IMR-90 (cell line): ENCODE measurements at regions not wholly inside any gene's neighbourhood (a gene's known extent, or its start where the extent isn't known, plus 50 kb on each side); places are given as distances from the start of the nearest gene placed in this dataset.

ENCODE experiments used
- ATAC-seq: fragments of 200-7000 bp; cut with Tn5 transposase; 2 replicates; pipeline ENCODE4 v1.9.1; 2020; ENCODE audit warnings: low read depth, mild to moderate bottlenecking, moderate library complexity
- BruUV-seq: library from RNA; stranded (reverse); fragments of 400-500 nt; replicated peaks from 2 replicates; lab custom pipeline; 2021; lab: Mats Ljungman, UMichigan
- CTCF ChIA-PET: fragments of 300-600 bp; formaldehyde crosslinking; extraction: SDS; loops from one replicate; lab custom pipeline; 2021; ENCODE audit warnings: antibody characterized with exemption; lab: Yijun Ruan, JAX
- POLR2A ChIA-PET: fragments of 300-600 bp; sonication (Branson Sonifier 250); formaldehyde crosslinking; loops from one replicate; lab custom pipeline; 2022; ENCODE audit warnings: antibody characterized with exemption; ENCODE audit not compliant: unreplicated experiment; lab: Charles Lee
- DNase-seq: peaks from one replicate; pipeline ENCODE4 v3.0.0; 2013
- H2AFZ ChIP-seq: replicated peaks from 2 replicates; pipeline ENCODE3; 2013; ENCODE audit warnings: low read length, mild to moderate bottlenecking; ENCODE audit not compliant: poor library complexity
- H2AK5ac ChIP-seq: 2 replicates; pipeline ENCODE4 v1.6.1; 2013; ENCODE audit warnings: low read depth, low read length, inconsistent platforms
- H2AK9ac ChIP-seq: replicated peaks from 2 replicates; pipeline ENCODE3; 2013; ENCODE audit warnings: mild to moderate bottlenecking, low read depth, low read length, moderate library complexity; ENCODE audit not compliant: poor library complexity
- H2BK120ac ChIP-seq: 2 replicates; pipeline ENCODE4 v1.6.1; 2013; ENCODE audit warnings: low read depth, low read length, inconsistent platforms
- H2BK15ac ChIP-seq: 3 replicates; pipeline ENCODE4 v1.6.1; 2013; ENCODE audit warnings: low read depth, low read length, inconsistent platforms
- H2BK20ac ChIP-seq: 2 replicates; pipeline ENCODE4 v1.6.1; 2013; ENCODE audit warnings: low read depth, mild to moderate bottlenecking, inconsistent platforms, low read length, moderate library complexity
- H2BK5ac ChIP-seq: 2 replicates; pipeline ENCODE4 v1.6.1; 2013; ENCODE audit warnings: mild to moderate bottlenecking, low read depth, low read length, inconsistent platforms; ENCODE audit not compliant: poor library complexity, severe bottlenecking
- H3K14ac ChIP-seq: replicated peaks from 2 replicates; pipeline ENCODE4 v1.6.1; 2013; ENCODE audit warnings: low read depth, low read length, inconsistent platforms
- H3K18ac ChIP-seq: 2 replicates; pipeline ENCODE4 v1.6.1; 2013; ENCODE audit warnings: low read depth, low read length, control low read depth
- H3K23ac ChIP-seq: 2 replicates; pipeline ENCODE4 v1.6.1; 2013; ENCODE audit warnings: low read depth, low read length, inconsistent platforms
- H3K27ac ChIP-seq: 2 replicates; pipeline ENCODE4 v1.5.1; 2013; ENCODE audit warnings: mild to moderate bottlenecking, control low read depth, low read length; ENCODE audit not compliant: insufficient read depth
- H3K27me3 ChIP-seq: 2 replicates; pipeline ENCODE4 v1.6.1; 2013; ENCODE audit warnings: low read length; ENCODE audit not compliant: control insufficient read depth, insufficient read depth
- H3K36me3 ChIP-seq: 2 replicates; pipeline ENCODE4 v1.6.1; 2013; ENCODE audit warnings: low read length, mixed read lengths; ENCODE audit not compliant: control insufficient read depth, insufficient read depth
- H3K4ac ChIP-seq: 2 replicates; pipeline ENCODE4 v1.6.1; 2013; ENCODE audit warnings: low read depth, low read length, inconsistent platforms
- H3K4me1 ChIP-seq: 2 replicates; pipeline ENCODE4 v1.6.1; 2013; ENCODE audit warnings: low read length, mixed read lengths; ENCODE audit not compliant: control insufficient read depth, insufficient read depth
- H3K4me2 ChIP-seq: 2 replicates; pipeline ENCODE4 v1.6.1; 2013; ENCODE audit warnings: low read depth, mild to moderate bottlenecking, control low read depth, low read length, moderate library complexity
- H3K4me3 ChIP-seq: 2 replicates; pipeline ENCODE4 v1.5.1; 2013; ENCODE audit warnings: low read depth, mild to moderate bottlenecking, control low read depth, low read length, moderate library complexity; ENCODE audit not compliant: insufficient read depth
- H3K56ac ChIP-seq: 2 replicates; pipeline ENCODE4 v1.6.1; 2013; ENCODE audit warnings: low read length, inconsistent platforms; ENCODE audit not compliant: insufficient read depth; ENCODE audit errors: extremely low read depth
- H3K79me1 ChIP-seq, 2 experiments: 2 replicates each; pipeline ENCODE4 v1.6.1; 2013; ENCODE audit warnings: low read length in 2 of 2, inconsistent platforms in 1 of 2, low read depth in 1 of 2
- H3K9ac ChIP-seq: 2 replicates; pipeline ENCODE4 v1.6.1; 2013; ENCODE audit warnings: low read depth, low read length, control low read depth
- H3K9me1 ChIP-seq: 2 replicates; pipeline ENCODE4 v1.6.1; 2013; ENCODE audit warnings: low read length, inconsistent platforms; ENCODE audit not compliant: insufficient read depth
- H3K9me3 ChIP-seq: 2 replicates; pipeline ENCODE4 v1.6.1; 2013; ENCODE audit warnings: low read length; ENCODE audit not compliant: control insufficient read depth, insufficient read depth
- H4K20me1 ChIP-seq: 2 replicates; pipeline ENCODE4 v1.6.1; 2013; ENCODE audit warnings: low read length, inconsistent platforms; ENCODE audit not compliant: insufficient read depth
- H4K5ac ChIP-seq: 2 replicates; pipeline ENCODE4 v1.6.1; 2013; ENCODE audit warnings: mild to moderate bottlenecking, low read depth, low read length, control low read depth
- H4K8ac ChIP-seq, 2 experiments: 2 replicates each; pipeline ENCODE4 v1.6.1; 2013; ENCODE audit warnings: low read depth in 2 of 2, low read length in 2 of 2, control low read depth in 1 of 2, inconsistent platforms in 1 of 2
- H4K91ac ChIP-seq: 2 replicates; pipeline ENCODE4 v1.6.1; 2013; ENCODE audit warnings: low read depth, low read length, inconsistent platforms; ENCODE audit not compliant: insufficient read depth
- BHLHE40 ChIP-seq: fragments of 150-350 bp; IDR thresholded peaks from 2 replicates; pipeline ENCODE4 v1.6.1; 2016; ENCODE audit warnings: mild to moderate bottlenecking, low read depth, low read length
- CEBPB ChIP-seq: IDR thresholded peaks from 2 replicates; pipeline ENCODE4 v1.6.1; 2012; ENCODE audit warnings: low read depth, low read length, improper control_type of control experiment
- CHD1 ChIP-seq: IDR thresholded peaks from 2 replicates; pipeline ENCODE4 v1.6.1; 2012; ENCODE audit warnings: low read depth, low read length, improper control_type of control experiment
- FOS ChIP-seq: fragments of 150-350 bp; IDR thresholded peaks from 2 replicates; pipeline ENCODE4 v1.6.1; 2016; ENCODE audit warnings: low read depth, low read length
- MAFK ChIP-seq: IDR thresholded peaks from 2 replicates; pipeline ENCODE4 v1.6.1; 2012; ENCODE audit warnings: low read depth, low read length, improper control_type of control experiment
- MAZ ChIP-seq: IDR thresholded peaks from 2 replicates; pipeline ENCODE4 v1.6.1; 2012; ENCODE audit warnings: low read depth, mild to moderate bottlenecking, low read length, improper control_type of control experiment, moderate library complexity, borderline replicate concordance
- MXI1 ChIP-seq: IDR thresholded peaks from 2 replicates; pipeline ENCODE4 v1.6.1; 2012; ENCODE audit warnings: low read depth, mild to moderate bottlenecking, low read length, moderate library complexity, borderline replicate concordance
- POLR2A ChIP-seq: IDR thresholded peaks from 2 replicates; pipeline ENCODE4 v1.6.1; 2012; ENCODE audit warnings: mild to moderate bottlenecking, low read depth, low read length
- RAD21 ChIP-seq: IDR thresholded peaks from 2 replicates; pipeline ENCODE4 v1.6.1; 2012; ENCODE audit warnings: low read length, improper control_type of control experiment
- RCOR1 ChIP-seq: IDR thresholded peaks from 2 replicates; pipeline ENCODE4 v1.6.1; 2012; ENCODE audit warnings: mild to moderate bottlenecking, low read length, improper control_type of control experiment; ENCODE audit not compliant: insufficient replicate concordance
- RFX5 ChIP-seq: IDR thresholded peaks from 2 replicates; pipeline ENCODE4 v1.8.0; 2012; ENCODE audit warnings: low read depth, mild to moderate bottlenecking, low read length, moderate library complexity
- WGBS, 2 experiments: methylation state at CpG; one replicate each; pipeline versions ENCODE4 v1.1.5 to v1.1.7; 2013; ENCODE audit warnings: missing lambda C conversion rate in 2 of 2; ENCODE audit not compliant: insufficient read length in 1 of 2; ENCODE audit errors: extremely low coverage in 2 of 2; 5-methylcytosine and 5-hydroxymethylcytosine counted together
- dilution Hi-C: fragments of 300-500 bp; cut with HindIII; formaldehyde crosslinking; loops from one replicate; pipeline ENCODE4 v1.14.3; 2018; ENCODE audit warnings: low sequenced_read_pairs; ENCODE audit not compliant: unreplicated experiment
- in situ Hi-C: fragments of 300-500 bp; cut with MboI; formaldehyde crosslinking; loops from 3 replicates; pipeline ENCODE4 v1.14.3; 2019; ENCODE audit warnings: low sequenced_read_pairs, inconsistent platforms, mixed read lengths
- intact Hi-C: fragments of 100-400 bp; cut with micrococcal nuclease; formaldehyde crosslinking; loops from 2 replicates; pipeline ENCODE4 v1.10.0; 2022
- TF ChIP-seq, protein P1 (sequence below): conservative IDR thresholded peaks from 2 replicates; pipeline ENCODE4 v1.5.1; 2012; ENCODE audit warnings: mild to moderate bottlenecking, low read depth, low read length, improper control_type of control experiment
- TF ChIP-seq, protein P2 (sequence below): fragments of 150-350 bp; IDR thresholded peaks from 2 replicates; pipeline ENCODE4 v1.6.1; 2016; ENCODE audit warnings: low read depth, mild to moderate bottlenecking, low read length, moderate library complexity, borderline replicate concordance
- TF ChIP-seq, protein P3 (sequence below): fragments of 150-350 bp; IDR thresholded peaks from 2 replicates; pipeline ENCODE4 v1.6.1; 2017; ENCODE audit warnings: mild to moderate bottlenecking, antibody characterized with exemption, low read length, low read depth

DNA sequence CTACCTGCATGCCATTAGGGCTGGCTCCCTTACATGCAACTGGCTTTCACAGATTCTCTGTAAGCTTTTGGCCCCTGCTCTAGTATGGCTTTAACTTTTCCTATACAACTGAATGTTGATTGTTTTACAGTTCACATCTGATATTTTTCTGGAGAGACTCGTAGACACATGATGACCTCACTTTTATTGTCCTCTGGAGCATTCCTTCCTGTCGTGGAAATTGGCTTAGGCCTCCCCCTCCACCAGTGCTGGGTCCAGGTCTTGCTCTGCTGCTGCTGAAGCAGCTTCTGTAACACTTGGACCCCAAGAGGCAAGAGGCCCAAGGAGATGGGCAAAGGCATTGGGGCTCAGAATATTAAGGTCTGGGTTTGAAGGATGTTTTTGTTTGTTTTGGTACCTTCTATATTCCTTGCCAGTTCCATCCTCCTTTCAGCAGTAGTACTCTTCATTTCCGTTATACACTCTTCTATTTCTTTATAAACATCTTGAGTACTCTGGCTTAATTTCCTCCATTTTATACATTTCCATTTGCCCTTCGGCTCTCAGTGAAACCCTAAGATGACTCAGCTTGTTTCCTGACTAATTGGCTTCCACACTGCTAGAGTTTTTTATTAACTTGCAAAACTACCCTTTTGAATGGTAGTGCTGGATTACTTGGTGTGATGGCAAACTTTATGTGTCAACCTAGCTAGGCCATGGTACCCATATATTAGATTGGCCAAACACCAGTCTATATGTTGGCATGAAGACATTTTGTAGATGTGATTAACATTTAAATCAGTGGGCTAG lies 219.8 kb downstream of the CDCA7 start:
- BruUV-seq: no TSS peak
- no peak overlapping the region for H3K9ac ChIP-seq
- no peaks in the 10 kb centered on the region for H3K4me1 ChIP-seq
- in situ Hi-C loops (loop anchor here (25.0 kb wide), 1 partner anchor 763 kb away; the partner anchor contains the start of gene SP9), dilution Hi-C loops (no loop called here), intact Hi-C loops (loop anchor here (5.0 to 10.0 kb wide), 4 partner anchors 93 to 480 kb away; no protein-coding TSS in a partner anchor)
- no peak overlapping the region for H3K4me2 ChIP-seq
- POLR2A ChIA-PET: no interaction called here
- ATAC-seq (peak; percentile 42), DNase-seq (peak; percentile 52)
- H4K5ac ChIP-seq: no peak overlapping the region
- CTCF ChIA-PET: interaction anchor here (0.6 to 1.0 kb wide), 2 partner anchors 16 to 88 kb away, joined by 3 read pairs; no protein-coding TSS in a partner anchor
- no peak overlapping the region for H2AK5ac ChIP-seq
- H3K27me3 ChIP-seq: no peaks in the 10 kb centered on the region
- H4K91ac ChIP-seq: peak overlapping the region; percentile 41; the same call in 1 of the 2 replicates
- no peak overlapping the region for H3K27ac ChIP-seq
- H3K79me1 ChIP-seq: no peaks in the 10 kb centered on the region
- H3K23ac ChIP-seq: no peak overlapping the region
- H3K9me3 ChIP-seq: no peaks in the 10 kb centered on the region
- H4K20me1 ChIP-seq: no peaks in the 10 kb centered on the region
- H2BK120ac ChIP-seq: peak overlapping the region; percentile 15; the same call in 1 of the 2 replicates
- WGBS, 2 experiments: 83% methylated on average over 1 of the region's 4 CpGs; no CpG with 5 or more reads in 1 of the 2 experiments
- no peaks in the 10 kb centered on the region; the same call in 1 of the 2 replicates for H3K9me1 ChIP-seq
- 0 out of 2 replicates have a peak overlapping the region, but pooled peaks have one; percentile 11 for H3K18ac ChIP-seq
- no peaks in the 10 kb centered on the region for H3K36me3 ChIP-seq
- H2BK15ac ChIP-seq: no peak overlapping the region
- H2AFZ ChIP-seq: peak overlapping the region; percentile 62
- peak overlapping the region; percentile 38 for H2BK20ac ChIP-seq
- no peak overlapping the region for H2BK5ac ChIP-seq
- H4K8ac ChIP-seq: no peak overlapping the region
- H3K56ac ChIP-seq: no peak overlapping the region
- H3K4me3 ChIP-seq: no peak overlapping the region
- H3K14ac ChIP-seq: no peak overlapping the region
- H2AK9ac ChIP-seq: peak overlapping the region; percentile 17
- H3K4ac ChIP-seq: peak overlapping the region; percentile 51
- TF ChIP-seq MAFK: peak; percentile 12; the same call in 1 of the 2 replicates
- no peak for TF ChIP-seq RCOR1
- TF ChIP-seq CHD1: no peak
- no peak for TF ChIP-seq CEBPB
- TF ChIP-seq, protein P1, sequence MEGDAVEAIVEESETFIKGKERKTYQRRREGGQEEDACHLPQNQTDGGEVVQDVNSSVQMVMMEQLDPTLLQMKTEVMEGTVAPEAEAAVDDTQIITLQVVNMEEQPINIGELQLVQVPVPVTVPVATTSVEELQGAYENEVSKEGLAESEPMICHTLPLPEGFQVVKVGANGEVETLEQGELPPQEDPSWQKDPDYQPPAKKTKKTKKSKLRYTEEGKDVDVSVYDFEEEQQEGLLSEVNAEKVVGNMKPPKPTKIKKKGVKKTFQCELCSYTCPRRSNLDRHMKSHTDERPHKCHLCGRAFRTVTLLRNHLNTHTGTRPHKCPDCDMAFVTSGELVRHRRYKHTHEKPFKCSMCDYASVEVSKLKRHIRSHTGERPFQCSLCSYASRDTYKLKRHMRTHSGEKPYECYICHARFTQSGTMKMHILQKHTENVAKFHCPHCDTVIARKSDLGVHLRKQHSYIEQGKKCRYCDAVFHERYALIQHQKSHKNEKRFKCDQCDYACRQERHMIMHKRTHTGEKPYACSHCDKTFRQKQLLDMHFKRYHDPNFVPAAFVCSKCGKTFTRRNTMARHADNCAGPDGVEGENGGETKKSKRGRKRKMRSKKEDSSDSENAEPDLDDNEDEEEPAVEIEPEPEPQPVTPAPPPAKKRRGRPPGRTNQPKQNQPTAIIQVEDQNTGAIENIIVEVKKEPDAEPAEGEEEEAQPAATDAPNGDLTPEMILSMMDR: no peak
- no peak for TF ChIP-seq BHLHE40
- no peak for TF ChIP-seq RFX5
- no peak for TF ChIP-seq FOS
- TF ChIP-seq, protein P2, sequence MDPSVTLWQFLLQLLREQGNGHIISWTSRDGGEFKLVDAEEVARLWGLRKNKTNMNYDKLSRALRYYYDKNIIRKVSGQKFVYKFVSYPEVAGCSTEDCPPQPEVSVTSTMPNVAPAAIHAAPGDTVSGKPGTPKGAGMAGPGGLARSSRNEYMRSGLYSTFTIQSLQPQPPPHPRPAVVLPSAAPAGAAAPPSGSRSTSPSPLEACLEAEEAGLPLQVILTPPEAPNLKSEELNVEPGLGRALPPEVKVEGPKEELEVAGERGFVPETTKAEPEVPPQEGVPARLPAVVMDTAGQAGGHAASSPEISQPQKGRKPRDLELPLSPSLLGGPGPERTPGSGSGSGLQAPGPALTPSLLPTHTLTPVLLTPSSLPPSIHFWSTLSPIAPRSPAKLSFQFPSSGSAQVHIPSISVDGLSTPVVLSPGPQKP: no peak
- TF ChIP-seq MXI1: no peak
- no peak for TF ChIP-seq POLR2A
- no peak for TF ChIP-seq MAZ
- TF ChIP-seq RAD21: no peak
- TF ChIP-seq, protein P3, sequence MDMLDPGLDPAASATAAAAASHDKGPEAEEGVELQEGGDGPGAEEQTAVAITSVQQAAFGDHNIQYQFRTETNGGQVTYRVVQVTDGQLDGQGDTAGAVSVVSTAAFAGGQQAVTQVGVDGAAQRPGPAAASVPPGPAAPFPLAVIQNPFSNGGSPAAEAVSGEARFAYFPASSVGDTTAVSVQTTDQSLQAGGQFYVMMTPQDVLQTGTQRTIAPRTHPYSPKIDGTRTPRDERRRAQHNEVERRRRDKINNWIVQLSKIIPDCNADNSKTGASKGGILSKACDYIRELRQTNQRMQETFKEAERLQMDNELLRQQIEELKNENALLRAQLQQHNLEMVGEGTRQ: no peak
